HL-60 (cell line): ENCODE measurements at regions not wholly inside any gene's neighbourhood (a gene's known extent, or its start where the extent isn't known, plus 50 kb on each side); places are given as distances from the start of the nearest gene placed in this dataset.

ENCODE experiments used
- GABPA ChIP-seq: IDR thresholded peaks from 2 replicates; pipeline ENCODE4 v1.6.1; 2012; ENCODE audit warnings: low read depth
- POLR2AphosphoS5 ChIP-seq: IDR thresholded peaks from 2 replicates; pipeline ENCODE4 v1.6.1; 2012; ENCODE audit warnings: low read depth
- TF ChIP-seq, protein P1 (sequence below): IDR thresholded peaks from one replicate; pipeline ENCODE4 v1.5.1; 2011; ENCODE audit warnings: low read length, control low read depth, inconsistent platforms; ENCODE audit not compliant: insufficient read depth
- TF ChIP-seq, protein P2 (sequence below): IDR thresholded peaks from 2 replicates; pipeline ENCODE4 v1.6.1; 2012; ENCODE audit warnings: low read depth; ENCODE audit not compliant: insufficient replicate concordance

DNA sequence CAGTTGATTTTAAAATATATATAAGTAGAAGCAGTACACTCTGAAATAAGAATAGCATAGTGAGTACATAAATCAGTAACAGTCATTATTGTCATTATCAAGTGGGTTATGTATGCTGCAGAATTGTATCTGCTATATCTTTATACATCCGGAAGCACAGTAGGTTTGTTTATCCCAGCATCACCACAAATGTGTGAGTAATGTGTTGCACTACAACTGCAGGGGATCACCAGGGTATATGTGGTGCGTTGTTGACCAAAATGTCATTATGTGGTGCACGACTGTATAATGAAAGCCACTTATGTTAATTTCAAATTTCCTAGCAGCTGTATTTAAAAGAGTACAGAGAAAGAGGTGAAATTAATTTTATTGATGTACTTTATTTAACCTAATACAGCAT lies 87.7 kb upstream of the GADD45A start:
- TF ChIP-seq, protein P1, sequence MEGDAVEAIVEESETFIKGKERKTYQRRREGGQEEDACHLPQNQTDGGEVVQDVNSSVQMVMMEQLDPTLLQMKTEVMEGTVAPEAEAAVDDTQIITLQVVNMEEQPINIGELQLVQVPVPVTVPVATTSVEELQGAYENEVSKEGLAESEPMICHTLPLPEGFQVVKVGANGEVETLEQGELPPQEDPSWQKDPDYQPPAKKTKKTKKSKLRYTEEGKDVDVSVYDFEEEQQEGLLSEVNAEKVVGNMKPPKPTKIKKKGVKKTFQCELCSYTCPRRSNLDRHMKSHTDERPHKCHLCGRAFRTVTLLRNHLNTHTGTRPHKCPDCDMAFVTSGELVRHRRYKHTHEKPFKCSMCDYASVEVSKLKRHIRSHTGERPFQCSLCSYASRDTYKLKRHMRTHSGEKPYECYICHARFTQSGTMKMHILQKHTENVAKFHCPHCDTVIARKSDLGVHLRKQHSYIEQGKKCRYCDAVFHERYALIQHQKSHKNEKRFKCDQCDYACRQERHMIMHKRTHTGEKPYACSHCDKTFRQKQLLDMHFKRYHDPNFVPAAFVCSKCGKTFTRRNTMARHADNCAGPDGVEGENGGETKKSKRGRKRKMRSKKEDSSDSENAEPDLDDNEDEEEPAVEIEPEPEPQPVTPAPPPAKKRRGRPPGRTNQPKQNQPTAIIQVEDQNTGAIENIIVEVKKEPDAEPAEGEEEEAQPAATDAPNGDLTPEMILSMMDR: no peak
- TF ChIP-seq POLR2AphosphoS5 (no peak), GABPA (no peak)
- TF ChIP-seq, protein P2, sequence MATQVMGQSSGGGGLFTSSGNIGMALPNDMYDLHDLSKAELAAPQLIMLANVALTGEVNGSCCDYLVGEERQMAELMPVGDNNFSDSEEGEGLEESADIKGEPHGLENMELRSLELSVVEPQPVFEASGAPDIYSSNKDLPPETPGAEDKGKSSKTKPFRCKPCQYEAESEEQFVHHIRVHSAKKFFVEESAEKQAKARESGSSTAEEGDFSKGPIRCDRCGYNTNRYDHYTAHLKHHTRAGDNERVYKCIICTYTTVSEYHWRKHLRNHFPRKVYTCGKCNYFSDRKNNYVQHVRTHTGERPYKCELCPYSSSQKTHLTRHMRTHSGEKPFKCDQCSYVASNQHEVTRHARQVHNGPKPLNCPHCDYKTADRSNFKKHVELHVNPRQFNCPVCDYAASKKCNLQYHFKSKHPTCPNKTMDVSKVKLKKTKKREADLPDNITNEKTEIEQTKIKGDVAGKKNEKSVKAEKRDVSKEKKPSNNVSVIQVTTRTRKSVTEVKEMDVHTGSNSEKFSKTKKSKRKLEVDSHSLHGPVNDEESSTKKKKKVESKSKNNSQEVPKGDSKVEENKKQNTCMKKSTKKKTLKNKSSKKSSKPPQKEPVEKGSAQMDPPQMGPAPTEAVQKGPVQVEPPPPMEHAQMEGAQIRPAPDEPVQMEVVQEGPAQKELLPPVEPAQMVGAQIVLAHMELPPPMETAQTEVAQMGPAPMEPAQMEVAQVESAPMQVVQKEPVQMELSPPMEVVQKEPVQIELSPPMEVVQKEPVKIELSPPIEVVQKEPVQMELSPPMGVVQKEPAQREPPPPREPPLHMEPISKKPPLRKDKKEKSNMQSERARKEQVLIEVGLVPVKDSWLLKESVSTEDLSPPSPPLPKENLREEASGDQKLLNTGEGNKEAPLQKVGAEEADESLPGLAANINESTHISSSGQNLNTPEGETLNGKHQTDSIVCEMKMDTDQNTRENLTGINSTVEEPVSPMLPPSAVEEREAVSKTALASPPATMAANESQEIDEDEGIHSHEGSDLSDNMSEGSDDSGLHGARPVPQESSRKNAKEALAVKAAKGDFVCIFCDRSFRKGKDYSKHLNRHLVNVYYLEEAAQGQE: no peak
